Keratinocyte (primary cell): ENCODE measurements at regions not wholly inside any gene's neighbourhood (a gene's known extent, or its start where the extent isn't known, plus 50 kb on each side); places are given as distances from the start of the nearest gene placed in this dataset.

ENCODE experiments used
- DNase-seq: peaks from one replicate; pipeline ENCODE4 v3.0.0-alpha.2; 2011; ENCODE audit warnings: low read depth, missing footprints, low spot score
- FAIRE-seq: peaks from 2 replicates; lab custom pipeline; 2011; peaks lifted over from hg19 to GRCh38; lab: Jason Lieb, UNC
- H2AFZ ChIP-seq: 2 replicates; pipeline ENCODE4 v1.6.0; 2012; ENCODE audit warnings: low read length, control low read depth, inconsistent platforms; ENCODE audit not compliant: control insufficient read depth
- H3K27ac ChIP-seq: 2 replicates; pipeline ENCODE4 v1.5.1; 2011; ENCODE audit warnings: low read length; ENCODE audit not compliant: control insufficient read depth, insufficient read depth
- H3K27me3 ChIP-seq: 3 replicates; pipeline ENCODE4 v1.6.0; 2011; ENCODE audit warnings: low read length; ENCODE audit not compliant: control insufficient read depth, insufficient read depth; ENCODE audit errors: extremely low read depth
- H3K36me3 ChIP-seq, 2 experiments: 2 replicates in 1 of 2; 3 replicates in 1 of 2; pipeline ENCODE4 v1.5.1; 2011; ENCODE audit warnings: low read length in 2 of 2, mild to moderate bottlenecking in 1 of 2; ENCODE audit not compliant: control insufficient read depth in 2 of 2, insufficient read depth in 2 of 2; ENCODE audit errors: extremely low read depth in 1 of 2
- H3K4me1 ChIP-seq: 3 replicates; pipeline ENCODE4 v1.5.1; 2011; ENCODE audit warnings: low read length; ENCODE audit not compliant: control insufficient read depth, insufficient read depth; ENCODE audit errors: extremely low read depth
- H3K4me2 ChIP-seq: 3 replicates; pipeline ENCODE4 v1.6.0; 2011; ENCODE audit warnings: low read depth, low read length; ENCODE audit not compliant: control insufficient read depth, insufficient read depth; ENCODE audit errors: extremely low read depth
- H3K4me3 ChIP-seq, 3 experiments: fragments of 200-600 bp in 1 of 3; sonication (generic) in 1 of 3; 2 replicates in 2 of 3; 3 replicates in 1 of 3; pipeline ENCODE4 v1.5.1; 2011 to 2016; ENCODE audit warnings: low read length in 3 of 3, mild to moderate bottlenecking in 3 of 3, control low read depth in 2 of 3, inconsistent platforms in 1 of 3, low read depth in 1 of 3, mixed read lengths in 1 of 3, mixed run types in 1 of 3, moderate library complexity in 1 of 3; ENCODE audit not compliant: control insufficient read depth in 2 of 3, insufficient read depth in 2 of 3; ENCODE audit errors: extremely low read depth in 1 of 3
- H3K79me2 ChIP-seq: 2 replicates; pipeline ENCODE4 v1.6.0; 2012; ENCODE audit warnings: low read length; ENCODE audit not compliant: control insufficient read depth, insufficient read depth
- H3K9ac ChIP-seq: 3 replicates; pipeline ENCODE4 v1.6.0; 2011; ENCODE audit warnings: low read length; ENCODE audit not compliant: control insufficient read depth, insufficient read depth; ENCODE audit errors: extremely low read depth
- H3K9me1 ChIP-seq: 3 replicates; pipeline ENCODE4 v1.6.0; 2011; ENCODE audit warnings: low read length; ENCODE audit not compliant: control insufficient read depth, insufficient read depth; ENCODE audit errors: extremely low read depth
- H3K9me3 ChIP-seq: 2 replicates; pipeline ENCODE4 v1.5.1; 2012; ENCODE audit warnings: low read depth, low read length; ENCODE audit not compliant: control insufficient read depth
- H4K20me1 ChIP-seq: 3 replicates; pipeline ENCODE4 v1.6.0; 2011; ENCODE audit warnings: low read length; ENCODE audit not compliant: control insufficient read depth, insufficient read depth; ENCODE audit errors: extremely low read depth
- CTCF ChIP-seq, 3 experiments: IDR thresholded peaks in 1 of 3; conservative IDR thresholded peaks in 1 of 3; optimal IDR thresholded peaks in 1 of 3; 2 replicates in 2 of 3; 3 replicates in 1 of 3; pipeline versions ENCODE3 to v1.5.1; 2011; ENCODE audit warnings: low read length in 3 of 3, mild to moderate bottlenecking in 3 of 3, moderate library complexity in 2 of 3, control low read depth in 1 of 3, inconsistent platforms in 1 of 3; ENCODE audit not compliant: insufficient read depth in 2 of 3; ENCODE audit errors: extremely low read depth in 1 of 3
- EZH2 ChIP-seq: IDR thresholded peaks from one replicate; pipeline ENCODE4 v1.6.1; 2012; ENCODE audit warnings: inconsistent platforms, mild to moderate bottlenecking, low read length, moderate library complexity
- dilution Hi-C: fragments of 300-500 bp; cut with MboI; formaldehyde crosslinking; loops from one replicate; pipeline ENCODE4 v1.7.0; 2020; ENCODE audit warnings: low sequenced_read_pairs; ENCODE audit not compliant: extremely low pct_ligation_motif_present

- no peak overlapping the region for H3K9ac ChIP-seq
- H3K27me3 ChIP-seq: no peaks in the 10 kb centered on the region
- no peaks in the 10 kb centered on the region for H3K36me3 ChIP-seq
- no peaks in the 10 kb centered on the region for H3K79me2 ChIP-seq
- DNase-seq: no peak
- no peaks in the 10 kb centered on the region for H4K20me1 ChIP-seq
- no peak overlapping the region for H3K4me3 ChIP-seq
- no peaks in the 10 kb centered on the region for H3K4me1 ChIP-seq
- TF ChIP-seq CTCF (optimal IDR thresholded peaks at IDR 0.05 in 1 of 3, IDR thresholded peaks at IDR 0.05 in 1 of 3, conservative IDR thresholded peaks at IDR 0.05 in 1 of 3; ENCODE audit: extremely low read depth in 1 of 3, insufficient read depth in 2 of 3, low read length in 3 of 3): no peak
- no peak for TF ChIP-seq EZH2
- H2AFZ ChIP-seq: no peak overlapping the region
- H3K9me3 ChIP-seq: no peaks in the 10 kb centered on the region
- no peaks in the 10 kb centered on the region for H3K9me1 ChIP-seq
- dilution Hi-C loops: no loop called here
- no peak overlapping the region for H3K27ac ChIP-seq
- no peak overlapping the region for H3K4me2 ChIP-seq
- no peak for FAIRE-seq
These were observed 428.8 kb downstream of the SH3GL2 start for GRCh38 chr9:18007621-18008020.

GRCh38 chr9:18009902-18010301, 431.0 kb downstream of the SH3GL2 start:
- H3K4me1 ChIP-seq: no peaks in the 10 kb centered on the region
- no peak overlapping the region for H3K4me3 ChIP-seq
- no peak overlapping the region for H3K27ac ChIP-seq
- no peaks in the 10 kb centered on the region for H3K9me3 ChIP-seq
- H3K36me3 ChIP-seq: no peaks in the 10 kb centered on the region
- no peaks in the 10 kb centered on the region for H4K20me1 ChIP-seq
- no peak overlapping the region for H3K9ac ChIP-seq
- TF ChIP-seq EZH2: no peak
- TF ChIP-seq CTCF (optimal IDR thresholded peaks at IDR 0.05 in 1 of 3, IDR thresholded peaks at IDR 0.05 in 1 of 3, conservative IDR thresholded peaks at IDR 0.05 in 1 of 3; ENCODE audit: extremely low read depth in 1 of 3, insufficient read depth in 2 of 3, low read length in 3 of 3): no peak
- dilution Hi-C loops: no loop called here
- no peak for DNase-seq
- H3K27me3 ChIP-seq: no peaks in the 10 kb centered on the region
- no peaks in the 10 kb centered on the region for H3K9me1 ChIP-seq
- H3K4me2 ChIP-seq: no peak overlapping the region
- no peak overlapping the region for H2AFZ ChIP-seq
- no peak for FAIRE-seq
- no peaks in the 10 kb centered on the region for H3K79me2 ChIP-seq
